H9 (cell line): ENCODE measurements at regions not wholly inside any gene's neighbourhood (a gene's known extent, or its start where the extent isn't known, plus 50 kb on each side); places are given as distances from the start of the nearest gene placed in this dataset.

Experiments used
- DNase-seq: peaks from one replicate; pipeline ENCODE4 v3.0.0-alpha.2; 2017
- H2AFZ ChIP-seq: one replicate; pipeline ENCODE4 v1.6.1; 2013; ENCODE audit warnings: mild to moderate bottlenecking, low read length, control low read depth, moderate library complexity
- H2AK5ac ChIP-seq: 2 replicates; pipeline ENCODE4 v1.6.1; 2013; ENCODE audit warnings: low read length, control low read depth, mixed read lengths; ENCODE audit not compliant: insufficient read length
- H2BK120ac ChIP-seq: one replicate; pipeline ENCODE4 v1.6.1; 2013; ENCODE audit warnings: low read depth, mild to moderate bottlenecking, low read length, control low read depth, inconsistent platforms; ENCODE audit not compliant: poor library complexity, severe bottlenecking
- H2BK12ac ChIP-seq: 2 replicates; pipeline ENCODE4 v1.6.1; 2013; ENCODE audit warnings: low read length, control low read depth, mixed read lengths, low read depth; ENCODE audit not compliant: insufficient read length
- H2BK15ac ChIP-seq: 2 replicates; pipeline ENCODE4 v1.6.1; 2013; ENCODE audit warnings: low read depth, low read length, control low read depth
- H2BK20ac ChIP-seq: one replicate; pipeline ENCODE4 v1.6.1; 2013; ENCODE audit warnings: low read depth, mild to moderate bottlenecking, low read length, control low read depth, inconsistent platforms; ENCODE audit not compliant: poor library complexity, severe bottlenecking
- H2BK5ac ChIP-seq: 2 replicates; pipeline ENCODE4 v1.6.1; 2013; ENCODE audit warnings: low read length, control low read depth, mixed read lengths; ENCODE audit not compliant: insufficient read length
- H3K14ac ChIP-seq: 2 replicates; pipeline ENCODE4 v1.6.1; 2013; ENCODE audit warnings: low read length, control low read depth; ENCODE audit not compliant: insufficient read depth
- H3K18ac ChIP-seq: 2 replicates; pipeline ENCODE4 v1.6.1; 2013; ENCODE audit warnings: low read depth, mild to moderate bottlenecking, mixed read lengths, low read length, control low read depth; ENCODE audit not compliant: insufficient read length
- H3K23ac ChIP-seq: 2 replicates; pipeline ENCODE4 v1.6.1; 2013; ENCODE audit warnings: low read length, control low read depth, mixed read lengths, low read depth; ENCODE audit not compliant: insufficient read length
- H3K23me2 ChIP-seq: 2 replicates; pipeline ENCODE4 v1.6.1; 2013; ENCODE audit warnings: low read depth, mild to moderate bottlenecking, mixed read lengths, low read length, control low read depth; ENCODE audit not compliant: insufficient read length, poor library complexity, severe bottlenecking
- H3K27ac ChIP-seq: 2 replicates; pipeline ENCODE4 v1.5.1; 2013; ENCODE audit warnings: low read length, control low read depth, mixed read lengths, low read depth; ENCODE audit not compliant: insufficient read length
- H3K27me3 ChIP-seq: 2 replicates; pipeline ENCODE4 v1.6.1; 2013; ENCODE audit warnings: low read length, control low read depth, inconsistent platforms; ENCODE audit not compliant: insufficient read depth
- H3K4ac ChIP-seq: 2 replicates; pipeline ENCODE4 v1.6.1; 2013; ENCODE audit warnings: low read depth, mild to moderate bottlenecking, control low read depth, inconsistent platforms, low read length, moderate library complexity
- H3K4me1 ChIP-seq: 2 replicates; pipeline ENCODE4 v1.6.1; 2013; ENCODE audit warnings: low read length, control low read depth, inconsistent platforms; ENCODE audit not compliant: insufficient read depth
- H3K4me2 ChIP-seq: 2 replicates; pipeline ENCODE4 v1.6.1; 2013; ENCODE audit warnings: low read length, control low read depth, mixed read lengths; ENCODE audit not compliant: insufficient read length, insufficient read depth
- H3K56ac ChIP-seq: 2 replicates; pipeline ENCODE4 v1.6.1; 2013; ENCODE audit warnings: low read depth, mild to moderate bottlenecking, mixed read lengths, low read length, control low read depth; ENCODE audit not compliant: insufficient read length
- H3K79me1 ChIP-seq: 2 replicates; pipeline ENCODE4 v1.6.1; 2013; ENCODE audit warnings: low read depth, mild to moderate bottlenecking, moderate library complexity, low read length, control low read depth, inconsistent platforms; ENCODE audit not compliant: insufficient read depth, poor library complexity, severe bottlenecking
- H3K79me2 ChIP-seq: 2 replicates; pipeline ENCODE4 v1.6.1; 2013; ENCODE audit warnings: low read length, control low read depth, inconsistent platforms; ENCODE audit not compliant: insufficient read depth
- H3K9ac ChIP-seq: 2 replicates; pipeline ENCODE4 v1.6.1; 2013; ENCODE audit warnings: low read length, control low read depth, mixed read lengths; ENCODE audit not compliant: insufficient read length; ENCODE audit errors: extremely low read depth
- H3K9me3 ChIP-seq: one replicate; pipeline ENCODE4 v1.6.1; 2013; ENCODE audit warnings: low read depth, low read length, inconsistent platforms; ENCODE audit not compliant: control insufficient read depth
- H3T11ph ChIP-seq: one replicate; pipeline ENCODE4 v1.6.1; 2013; ENCODE audit warnings: mild to moderate bottlenecking, low read length, control low read depth, inconsistent platforms
- H4K20me1 ChIP-seq: one replicate; pipeline ENCODE4 v1.6.1; 2013; ENCODE audit not compliant: control insufficient read depth, insufficient read length, insufficient read depth
- H4K5ac ChIP-seq: 2 replicates; pipeline ENCODE4 v1.6.1; 2013; ENCODE audit warnings: low read depth, mild to moderate bottlenecking, mixed read lengths, low read length, control low read depth; ENCODE audit not compliant: insufficient read length
- H4K8ac ChIP-seq: replicated peaks from 2 replicates; pipeline ENCODE4 v1.6.1; 2013; ENCODE audit warnings: low read length, control low read depth, mixed read lengths, low read depth; ENCODE audit not compliant: insufficient read length
- H4K91ac ChIP-seq: 2 replicates; pipeline ENCODE4 v1.6.1; 2013; ENCODE audit warnings: low read depth, mild to moderate bottlenecking, moderate library complexity, mixed read lengths, low read length, control low read depth; ENCODE audit not compliant: insufficient read length
- H3K27ac Mint-ChIP-seq, 3 experiments: 2 replicates in 2 of 3; 3 replicates in 1 of 3; pipeline ENCODE4 v1.8.0; 2020 to 2021; ENCODE audit warnings: mixed read lengths in 3 of 3, mild to moderate bottlenecking in 1 of 3, moderate library complexity in 1 of 3
- H3K27me3 Mint-ChIP-seq: 2 replicates; pipeline ENCODE4 v1.8.0; 2021; ENCODE audit warnings: low read depth, mild to moderate bottlenecking, moderate library complexity, mixed read lengths
- H3K36me3 Mint-ChIP-seq, 3 experiments: 2 replicates in 2 of 3; 3 replicates in 1 of 3; pipeline ENCODE4 v1.8.0; 2020 to 2021; ENCODE audit warnings: low read depth in 3 of 3, mixed read lengths in 3 of 3; ENCODE audit not compliant: insufficient read depth in 1 of 3
- H3K4me1 Mint-ChIP-seq, 2 experiments: 2 replicates each; pipeline ENCODE4 v1.8.0; 2020; ENCODE audit warnings: mixed read lengths in 2 of 2
- H3K4me3 Mint-ChIP-seq, 2 experiments: 2 replicates in 1 of 2; 3 replicates in 1 of 2; pipeline ENCODE4 v1.8.0; 2020 to 2021; ENCODE audit warnings: mild to moderate bottlenecking in 2 of 2, mixed read lengths in 2 of 2, moderate library complexity in 1 of 2
- H3K9me3 Mint-ChIP-seq, 2 experiments: 2 replicates in 1 of 2; 3 replicates in 1 of 2; pipeline ENCODE4 v1.8.0; 2020; ENCODE audit warnings: mild to moderate bottlenecking in 2 of 2, mixed read lengths in 2 of 2, moderate library complexity in 1 of 2
- WGBS: extraction: QIAGEN DNeasy Blood & Tissue Kit; methylation state at CpG from one replicate; pipeline ENCODE4 v1.1.7; 2013; ENCODE audit warnings: missing lambda C conversion rate, low lambda C conversion rate, mixed read lengths; ENCODE audit not compliant: insufficient read length; ENCODE audit errors: extremely low coverage; 5-methylcytosine and 5-hydroxymethylcytosine counted together
- TF ChIP-seq, protein P1 (sequence below): fragments of 200-600 bp; sonication (generic); conservative IDR thresholded peaks from 3 replicates; pipeline ENCODE4 v1.8.0; 2021; ENCODE audit warnings: antibody characterized with exemption, mild to moderate bottlenecking

GRCh38 chr16:48044117-48044516 lies 111.7 kb downstream of the ABCC12 start:
- 100% methylated on average over 1 of the region's 1 CpG for WGBS
- no peaks in the 10 kb centered on the region; the same call in none of the 2 replicates for H3K27me3 Mint-ChIP-seq
- Histone ChIP-seq H3K79me1 (no peaks in the 10 kb centered on the region), H2BK20ac (no peak overlapping the region), H3K18ac (no peak overlapping the region), H3K4ac (no peak overlapping the region), H3T11ph (no peak overlapping the region), H2BK120ac (no peak overlapping the region), H3K4me1 (no peaks in the 10 kb centered on the region; the same call in 1 of the 2 replicates), H3K23ac (no peak overlapping the region), H4K5ac (no peak overlapping the region), H3K27me3 (no peaks in the 10 kb centered on the region), H3K56ac (no peak overlapping the region), H2BK15ac (no peak overlapping the region), H3K79me2 (no peaks in the 10 kb centered on the region), H2AFZ (no peak overlapping the region), H3K23me2 (no peaks in the 10 kb centered on the region), H3K9ac (no peak overlapping the region), H4K91ac (no peak overlapping the region), H2AK5ac (no peak overlapping the region), H4K20me1 (no peaks in the 10 kb centered on the region), H2BK5ac (no peak overlapping the region), H3K4me2 (no peak overlapping the region), H3K14ac (no peak overlapping the region), H4K8ac (no peak overlapping the region), H2BK12ac (no peak overlapping the region), H3K27ac (no peak overlapping the region), H3K9me3 (no peaks in the 10 kb centered on the region)
- DNase-seq, result no peak
- no peaks in the 10 kb centered on the region for H3K36me3 Mint-ChIP-seq
- no peak overlapping the region for H3K4me3 Mint-ChIP-seq
- TF ChIP-seq, protein P1, sequence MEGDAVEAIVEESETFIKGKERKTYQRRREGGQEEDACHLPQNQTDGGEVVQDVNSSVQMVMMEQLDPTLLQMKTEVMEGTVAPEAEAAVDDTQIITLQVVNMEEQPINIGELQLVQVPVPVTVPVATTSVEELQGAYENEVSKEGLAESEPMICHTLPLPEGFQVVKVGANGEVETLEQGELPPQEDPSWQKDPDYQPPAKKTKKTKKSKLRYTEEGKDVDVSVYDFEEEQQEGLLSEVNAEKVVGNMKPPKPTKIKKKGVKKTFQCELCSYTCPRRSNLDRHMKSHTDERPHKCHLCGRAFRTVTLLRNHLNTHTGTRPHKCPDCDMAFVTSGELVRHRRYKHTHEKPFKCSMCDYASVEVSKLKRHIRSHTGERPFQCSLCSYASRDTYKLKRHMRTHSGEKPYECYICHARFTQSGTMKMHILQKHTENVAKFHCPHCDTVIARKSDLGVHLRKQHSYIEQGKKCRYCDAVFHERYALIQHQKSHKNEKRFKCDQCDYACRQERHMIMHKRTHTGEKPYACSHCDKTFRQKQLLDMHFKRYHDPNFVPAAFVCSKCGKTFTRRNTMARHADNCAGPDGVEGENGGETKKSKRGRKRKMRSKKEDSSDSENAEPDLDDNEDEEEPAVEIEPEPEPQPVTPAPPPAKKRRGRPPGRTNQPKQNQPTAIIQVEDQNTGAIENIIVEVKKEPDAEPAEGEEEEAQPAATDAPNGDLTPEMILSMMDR, result no peak
- H3K4me1 Mint-ChIP-seq, result peaks cover 14 to 21% of the 10 kb centered on the region in 2 experiments
- H3K27ac Mint-ChIP-seq, result no peak overlapping the region
- no peaks in the 10 kb centered on the region; a peak in 1 of 5 replicates for H3K9me3 Mint-ChIP-seq
